NCI-H1105 (cell line): ENCODE measurements at regions not wholly inside any gene's neighbourhood (a gene's known extent, or its start where the extent isn't known, plus 50 kb on each side); places are given as distances from the start of the nearest gene placed in this dataset.
A peak's percentile ranks its signal among the peaks of the same experiment; 100 is the strongest.

ENCODE experiments used
- DNase-seq: peaks from one replicate; lab custom pipeline; 2025; lab: John Stamatoyannopoulos, UW

- DNase-seq = no peak
Measured at GRCh38 chr2:104447831-104448434, 406.0 kb upstream of the POU3F3 start.

- no peak for DNase-seq
Measured at GRCh38 chr2:104448661-104449440, 405.1 kb upstream of the POU3F3 start.

- DNase-seq = no peak
Measured at GRCh38 chr2:104452558-104452957, 401.4 kb upstream of the POU3F3 start.

GRCh38 chr2:104462731-104463130, 391.2 kb upstream of the POU3F3 start:
- DNase-seq = no peak

- no peak for DNase-seq
Measured at GRCh38 chr2:104465981-104466380, 387.9 kb upstream of the POU3F3 start.

DNA sequence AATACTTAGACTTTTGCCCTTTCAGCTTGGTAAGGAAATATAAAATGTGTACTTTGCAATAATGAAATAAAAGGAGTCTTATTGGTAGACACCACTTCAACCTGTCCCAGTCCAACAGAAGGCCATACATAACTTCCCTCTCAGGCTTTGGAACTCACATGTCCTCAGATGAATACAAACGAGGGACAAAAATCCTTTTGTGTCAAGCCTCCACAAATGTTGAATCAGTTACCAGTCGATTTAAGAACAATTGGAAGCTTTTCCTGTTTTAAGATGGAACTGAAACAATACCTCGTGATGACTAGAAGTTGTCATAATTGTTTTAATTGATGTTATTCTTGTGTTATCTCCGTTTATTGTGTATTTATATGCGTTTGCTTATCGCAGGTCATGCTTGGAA, 385.1 kb upstream of the POU3F3 start:
- DNase-seq = no peak

DNA sequence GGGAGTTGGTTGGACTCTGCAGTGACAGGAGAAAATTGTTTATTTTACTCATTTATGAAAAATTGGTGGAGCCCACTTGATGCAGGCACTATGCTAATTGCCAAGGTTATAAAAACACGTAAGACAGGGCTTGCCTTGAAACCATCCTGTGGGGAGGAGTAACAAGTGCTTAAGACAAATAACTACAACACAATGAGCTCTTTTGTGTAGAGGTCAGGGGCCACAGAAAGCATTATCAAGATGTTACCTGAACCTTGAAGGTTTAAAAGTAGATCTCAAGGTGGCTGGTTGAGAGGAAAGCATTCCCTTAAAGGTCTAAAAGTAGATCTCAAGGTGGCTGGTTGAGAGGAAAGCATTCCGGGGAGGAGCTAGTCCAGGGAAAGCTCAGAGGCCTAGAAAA, 381.8 kb upstream of the POU3F3 start:
- no peak for DNase-seq

DNA sequence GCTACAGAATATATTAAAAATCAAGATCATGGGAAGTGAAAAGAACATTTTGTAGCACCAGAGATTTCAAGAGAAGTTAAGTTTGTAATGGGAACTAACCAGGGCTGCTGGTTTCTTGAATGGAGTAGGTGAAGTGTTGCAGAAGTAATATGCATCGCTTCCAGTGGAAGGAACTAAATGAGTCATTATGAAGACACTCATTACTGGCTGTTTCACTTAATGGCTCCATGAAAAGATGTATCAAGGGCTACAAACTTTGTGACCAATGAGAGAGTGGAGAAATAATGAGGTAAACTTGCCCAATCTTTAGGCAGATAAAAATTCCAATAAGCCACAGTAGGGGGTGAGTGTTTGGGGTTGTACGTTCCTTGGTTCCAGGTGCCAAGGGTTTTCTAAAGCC, 380.4 kb upstream of the POU3F3 start:
- DNase-seq = no peak

DNA sequence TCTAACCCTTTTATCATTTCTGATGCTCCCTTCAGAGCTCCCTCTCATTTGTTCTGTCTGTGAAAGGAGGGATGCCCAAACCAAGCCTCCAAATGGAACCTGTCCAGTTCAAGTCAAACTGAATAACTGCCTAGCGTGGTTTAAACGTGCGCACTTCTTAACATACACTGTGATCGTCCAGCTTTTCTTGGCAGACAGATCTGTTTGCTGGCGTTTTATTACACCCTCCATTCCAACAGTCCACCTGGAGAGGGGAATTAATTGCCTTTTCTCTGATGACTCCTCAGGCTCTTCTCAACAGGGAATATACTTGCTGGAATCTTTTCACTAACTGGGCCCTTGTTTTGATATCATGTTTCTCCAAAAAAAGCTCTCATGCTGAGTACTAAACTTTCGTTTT, 379.2 kb upstream of the POU3F3 start:
- no peak for DNase-seq

DNA sequence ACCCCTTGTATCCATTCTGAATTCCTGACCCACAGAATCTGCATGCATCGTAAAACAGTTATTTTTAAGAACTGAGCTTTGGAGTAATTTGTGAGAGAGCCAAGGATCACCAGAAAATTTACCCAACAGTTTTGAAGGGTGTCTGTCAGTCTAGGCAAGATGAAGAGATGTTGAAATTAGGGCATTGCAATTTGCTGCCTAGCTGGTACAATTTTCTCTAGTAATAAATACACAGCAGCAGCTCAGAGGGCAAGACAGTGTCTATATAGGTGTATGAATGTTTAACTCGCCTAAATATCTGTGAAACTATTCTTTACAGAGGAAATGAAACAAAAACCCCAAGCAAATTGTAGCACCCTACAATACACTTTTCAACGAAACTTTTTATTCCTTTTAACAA, 377.8 kb upstream of the POU3F3 start:
- no peak for DNase-seq

DNA sequence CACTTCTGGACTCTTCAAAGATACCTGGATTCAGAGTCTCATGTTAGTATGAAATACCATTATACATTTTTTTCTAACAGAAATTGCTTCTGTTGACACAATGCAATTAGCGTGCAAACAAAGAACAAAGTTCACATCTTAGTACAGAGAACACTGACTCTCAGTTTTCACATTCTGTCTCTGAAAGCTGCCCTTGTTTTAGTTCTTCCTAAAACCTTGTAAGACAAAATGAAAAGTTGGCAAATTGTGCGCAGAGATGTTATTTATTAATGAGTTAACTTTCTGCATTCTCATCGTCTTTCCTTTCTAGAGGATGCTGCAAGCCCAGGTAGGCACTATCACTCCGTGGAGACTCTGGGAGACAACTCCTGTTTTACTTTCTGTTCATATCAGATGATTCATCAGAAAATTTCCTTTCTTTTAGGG, 377.3 kb upstream of the POU3F3 start:
- DNase-seq = no peak

DNA sequence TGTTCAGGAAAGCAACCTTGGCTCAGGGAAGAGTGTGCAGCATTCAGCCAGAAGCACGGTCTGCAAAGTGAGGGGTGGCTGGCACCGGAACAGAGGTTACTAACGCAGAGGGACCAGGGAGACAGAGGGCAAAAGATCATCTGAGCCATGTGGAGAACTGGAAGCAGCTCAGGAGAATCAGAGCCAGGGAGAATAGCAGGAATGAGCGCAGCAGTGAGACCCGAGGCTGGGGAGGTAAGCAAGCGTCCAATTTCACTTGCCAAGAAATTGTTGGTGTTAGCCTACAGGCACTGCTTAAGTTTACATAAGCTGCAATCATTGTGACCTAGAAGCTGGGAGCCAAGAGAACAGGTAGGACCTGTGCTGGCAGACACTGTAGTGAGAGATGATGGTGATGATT, 372.6 kb upstream of the POU3F3 start:
- DNase-seq = no peak

- DNase-seq = no peak
Measured at GRCh38 chr2:104487366-104487765, 366.5 kb upstream of the POU3F3 start.

GRCh38 chr2:104493698-104494097, 360.2 kb upstream of the POU3F3 start:
- DNase-seq = no peak

DNA sequence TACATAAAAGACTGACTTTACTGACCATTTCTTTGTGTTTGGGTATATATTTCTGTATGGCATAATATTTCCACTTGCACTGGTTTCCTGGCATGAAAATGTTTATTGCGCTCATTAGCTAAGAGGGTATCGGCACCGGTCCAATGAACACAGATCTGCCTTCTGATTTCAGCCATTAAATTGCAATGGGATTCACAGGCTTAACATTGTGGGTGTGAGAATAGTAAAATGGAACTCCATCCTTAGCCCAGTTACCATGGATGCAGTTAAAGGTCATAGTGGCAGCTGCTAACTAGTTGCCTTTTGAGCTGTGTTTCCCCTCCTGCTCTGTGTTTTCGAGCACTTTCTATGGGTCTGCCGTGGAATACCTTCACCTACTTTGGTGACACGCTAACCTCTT, 352.6 kb upstream of the POU3F3 start:
- peak; percentile 33 for DNase-seq

DNA sequence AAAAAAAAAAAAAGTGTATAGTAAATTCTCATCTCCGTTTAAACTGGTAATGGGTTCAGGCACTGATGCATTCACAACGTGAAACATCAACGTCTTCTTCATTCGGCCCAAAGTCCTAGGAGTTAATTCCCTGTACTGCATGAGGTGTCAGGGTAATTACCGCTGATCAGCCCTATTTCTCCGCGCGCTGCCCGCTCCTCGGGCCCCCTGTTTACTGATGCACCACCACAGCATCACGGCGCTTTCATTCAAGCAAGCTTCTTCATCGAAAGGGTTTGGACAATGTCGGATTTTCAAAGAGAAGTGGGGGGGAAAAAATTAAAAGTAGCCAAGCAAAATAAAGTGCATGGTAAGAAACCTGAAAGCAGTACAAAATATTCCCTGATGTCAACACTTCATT, 352.0 kb upstream of the POU3F3 start:
- DNase-seq = no peak

GRCh38 chr2:104502901-104503300, 351.0 kb upstream of the POU3F3 start:
- no peak for DNase-seq

DNA sequence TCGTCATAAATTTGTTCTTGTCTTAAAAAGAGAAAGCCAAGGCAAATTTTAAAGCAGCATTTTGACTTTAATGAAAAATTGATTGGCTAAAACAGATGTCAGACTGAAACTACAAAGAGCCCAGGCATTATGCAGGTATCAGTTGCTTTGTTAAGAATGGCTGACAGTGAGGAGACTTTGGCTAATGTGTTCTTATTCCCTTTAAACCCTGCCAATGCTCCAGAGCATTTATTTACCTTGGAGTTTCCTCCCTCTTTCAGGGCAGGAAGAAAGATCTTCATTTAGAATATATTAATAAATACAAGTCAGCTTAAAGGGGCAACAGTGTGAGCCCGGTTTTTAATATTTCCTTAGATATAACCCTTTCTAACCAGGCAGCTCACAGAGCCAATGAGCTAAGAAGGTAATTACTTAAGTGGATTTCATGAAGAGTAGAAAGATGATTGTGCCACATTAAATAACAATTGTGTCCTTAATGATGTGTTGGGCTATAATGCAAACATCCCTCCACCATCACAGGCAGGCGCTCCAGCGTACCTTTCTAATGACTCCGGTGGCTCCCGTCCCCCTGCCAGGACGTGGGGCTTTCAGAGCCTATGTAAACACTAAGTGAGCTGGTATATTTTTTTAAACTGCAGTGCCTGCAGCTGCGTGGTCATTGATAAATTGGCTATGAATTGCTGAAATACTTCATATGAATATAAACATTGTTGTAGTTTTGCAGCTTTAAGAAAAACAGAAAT, 349.4 kb upstream of the POU3F3 start:
- peak; percentile 51 for DNase-seq

DNA sequence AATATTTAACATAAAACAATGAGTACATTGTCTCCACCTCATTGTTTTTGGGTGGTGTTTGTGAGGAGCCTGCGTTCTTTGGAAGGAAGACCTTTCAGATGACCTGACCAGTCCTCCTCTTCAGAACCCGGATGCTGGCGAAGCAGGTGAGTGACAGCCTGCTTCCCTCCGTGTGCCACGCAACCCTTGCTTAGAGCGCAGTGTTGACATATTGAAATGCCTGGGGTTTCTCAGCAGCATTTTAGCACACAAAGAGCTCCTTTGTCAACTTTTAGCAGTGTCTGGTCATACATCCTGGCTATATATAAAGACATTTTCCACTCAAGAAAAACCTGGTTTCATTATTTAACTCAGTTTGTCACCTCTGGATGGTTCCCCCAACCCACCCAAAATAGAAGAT, 335.7 kb upstream of the POU3F3 start:
- DNase-seq = no peak

GRCh38 chr2:104521247-104521646, 332.7 kb upstream of the POU3F3 start:
- DNase-seq = no peak

- no peak for DNase-seq
Measured at GRCh38 chr2:104523921-104524320, 330.0 kb upstream of the POU3F3 start.

DNA sequence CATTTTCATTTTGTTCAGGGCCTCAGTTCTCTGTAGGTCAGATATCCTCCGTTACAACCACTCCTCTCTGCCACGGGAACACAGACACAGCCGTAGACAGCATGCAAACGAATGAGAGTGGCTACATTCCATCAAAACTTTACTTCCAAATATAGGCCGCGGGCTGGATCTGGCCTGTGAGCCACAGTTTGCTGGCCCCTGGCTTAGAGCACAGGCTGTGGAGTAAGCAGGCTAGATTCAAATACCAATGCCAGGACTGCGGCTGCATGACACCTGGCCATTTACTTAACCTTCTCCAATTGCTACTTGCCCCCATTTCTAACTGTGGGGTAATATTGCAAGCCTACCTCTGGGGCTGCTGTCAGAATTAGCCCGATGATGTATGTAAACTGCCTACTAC, 325.8 kb upstream of the POU3F3 start:
- DNase-seq = no peak

DNA sequence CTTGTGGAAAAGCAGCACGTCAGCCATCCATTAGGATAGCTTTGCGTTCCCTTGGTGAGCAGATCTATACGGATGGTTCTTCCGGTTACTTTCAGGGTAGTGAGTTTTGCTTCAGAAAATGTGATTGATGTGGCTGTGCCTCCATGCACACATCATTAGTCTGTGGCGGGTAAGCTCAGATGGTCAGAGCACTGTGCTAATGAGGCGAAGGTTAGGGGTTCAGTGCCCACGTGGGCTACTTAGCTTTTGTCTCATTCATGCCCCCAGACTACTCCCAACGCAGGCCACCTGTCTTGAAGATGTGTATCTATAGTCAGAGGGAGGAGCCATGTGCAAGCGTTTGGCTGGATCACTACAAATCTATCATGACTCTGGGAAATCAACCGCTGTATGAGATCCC, 322.8 kb upstream of the POU3F3 start:
- DNase-seq = no peak
